ENCODE measurements at regions not wholly inside any gene's neighbourhood (a gene's known extent, or its start where the extent isn't known, plus 50 kb on each side); places are given as distances from the start of the nearest gene placed in this dataset.

GRCh38 chr3:24598695-24599470 is 104.2 kb upstream of the THRB start:
- peak overlapping the region in 1 of 4 donors; percentile 58 for H3K4me3 Mint-ChIP-seq

GRCh38 chr3:24601066-24601939 is 106.7 kb upstream of the THRB start:
- Histone ChIP-seq H3K4me3 (ENCODE audit: low read depth, low read length) (no peak overlapping the region), H3K36me3 (ENCODE audit: control insufficient read depth, insufficient read depth, low read length) (no peaks in the 10 kb centered on the region), H3K27ac (ENCODE audit: insufficient read depth, low read length, poor library complexity, severe bottlenecking) (no peak overlapping the region), H3K4me1 (ENCODE audit: control insufficient read depth, insufficient read depth, low read length, poor library complexity, severe bottlenecking) (no peaks in the 10 kb centered on the region), H3K27me3 (ENCODE audit: control insufficient read depth, insufficient read depth, low read length) (no peaks in the 10 kb centered on the region), H3K9me3 (ENCODE audit: control insufficient read depth in 2 of 2, low read length in 2 of 2) (peaks cover 0 to 5% of the 10 kb centered on the region in 2 experiments)
- DNase-seq (no peak), ATAC-seq (ENCODE audit: low read depth in 2 of 2) (no peak)
- no peaks in the 10 kb centered on the region for H3K36me3 Mint-ChIP-seq
- peaks cover 0 to 6% (median 0%) of the 10 kb centered on the region in 7 donors for H3K9me3 Mint-ChIP-seq
- no peak overlapping the region for H3K27ac Mint-ChIP-seq
- no peaks in the 10 kb centered on the region for H3K27me3 Mint-ChIP-seq
- no peak overlapping the region for H3K4me3 Mint-ChIP-seq
- H3K4me1 Mint-ChIP-seq: no peaks in the 10 kb centered on the region

More at GRCh38 chr3:24598695-24599470, 104.2 kb upstream of the THRB start:
- peaks cover 0 to 5% (median 3%) of the 10 kb centered on the region in 7 donors for H3K9me3 Mint-ChIP-seq
- H3K9me3 ChIP-seq (ENCODE audit: control insufficient read depth in 2 of 2, low read length in 2 of 2): peaks cover 0 to 3% of the 10 kb centered on the region in 2 experiments
- H3K4me1 Mint-ChIP-seq: no peaks in the 10 kb centered on the region
- no peaks in the 10 kb centered on the region for H3K4me1 ChIP-seq (ENCODE audit: control insufficient read depth, insufficient read depth, low read length, poor library complexity, severe bottlenecking)
- H3K27ac Mint-ChIP-seq: no peak overlapping the region
- no peaks in the 10 kb centered on the region for H3K27me3 ChIP-seq (ENCODE audit: control insufficient read depth, insufficient read depth, low read length)
- no peak for DNase-seq
- ATAC-seq (ENCODE audit: low read depth in 2 of 2): no peak
- H3K36me3 ChIP-seq (ENCODE audit: control insufficient read depth, insufficient read depth, low read length): no peaks in the 10 kb centered on the region
- no peaks in the 10 kb centered on the region for H3K36me3 Mint-ChIP-seq
- no peak overlapping the region for H3K4me3 ChIP-seq (ENCODE audit: low read depth, low read length)
- H3K27me3 Mint-ChIP-seq: no peaks in the 10 kb centered on the region
- H3K27ac ChIP-seq (ENCODE audit: insufficient read depth, low read length, poor library complexity, severe bottlenecking): no peak overlapping the region

GRCh38 chr3:24604215-24604614 is 109.6 kb upstream of the THRB start:
- no peaks in the 10 kb centered on the region for H3K4me1 ChIP-seq (ENCODE audit: control insufficient read depth, insufficient read depth, low read length, poor library complexity, severe bottlenecking)
- H3K9me3 Mint-ChIP-seq: peaks cover 0 to 7% (median 2%) of the 10 kb centered on the region in 7 donors
- H3K4me1 Mint-ChIP-seq: no peaks in the 10 kb centered on the region
- ATAC-seq (ENCODE audit: low read depth in 2 of 2) (no peak), DNase-seq (no peak)
- no peaks in the 10 kb centered on the region for H3K36me3 ChIP-seq (ENCODE audit: control insufficient read depth, insufficient read depth, low read length)
- H3K27ac Mint-ChIP-seq: no peak overlapping the region
- no peaks in the 10 kb centered on the region for H3K36me3 Mint-ChIP-seq
- no peak overlapping the region for H3K4me3 Mint-ChIP-seq
- peaks cover 0 to 5% of the 10 kb centered on the region in 2 experiments for H3K9me3 ChIP-seq (ENCODE audit: control insufficient read depth in 2 of 2, low read length in 2 of 2)
- H3K27ac ChIP-seq (ENCODE audit: insufficient read depth, low read length, poor library complexity, severe bottlenecking): no peak overlapping the region
- peaks cover 2% of the 10 kb centered on the region for H3K27me3 Mint-ChIP-seq
- no peak overlapping the region for H3K4me3 ChIP-seq (ENCODE audit: low read depth, low read length)
- no peaks in the 10 kb centered on the region for H3K27me3 ChIP-seq (ENCODE audit: control insufficient read depth, insufficient read depth, low read length)

GRCh38 chr3:24605511-24606028 is 110.9 kb upstream of the THRB start:
- Histone ChIP-seq H3K36me3 (ENCODE audit: control insufficient read depth, insufficient read depth, low read length) (no peaks in the 10 kb centered on the region), H3K4me1 (ENCODE audit: control insufficient read depth, insufficient read depth, low read length, poor library complexity, severe bottlenecking) (no peaks in the 10 kb centered on the region), H3K27ac (ENCODE audit: insufficient read depth, low read length, poor library complexity, severe bottlenecking) (no peak overlapping the region), H3K27me3 (ENCODE audit: control insufficient read depth, insufficient read depth, low read length) (no peaks in the 10 kb centered on the region), H3K9me3 (ENCODE audit: control insufficient read depth in 2 of 2, low read length in 2 of 2) (peaks cover 0 to 5% of the 10 kb centered on the region in 2 experiments), H3K4me3 (ENCODE audit: low read depth, low read length) (no peak overlapping the region)
- peaks cover 4% of the 10 kb centered on the region for H3K27me3 Mint-ChIP-seq
- ATAC-seq (ENCODE audit: low read depth in 2 of 2) (no peak), DNase-seq (no peak)
- H3K9me3 Mint-ChIP-seq: peaks cover 0 to 7% (median 2%) of the 10 kb centered on the region in 7 donors
- H3K4me3 Mint-ChIP-seq: no peak overlapping the region
- no peaks in the 10 kb centered on the region for H3K36me3 Mint-ChIP-seq
- no peaks in the 10 kb centered on the region for H3K4me1 Mint-ChIP-seq
- H3K27ac Mint-ChIP-seq: no peak overlapping the region

GRCh38 chr3:24607281-24607680 is 112.6 kb upstream of the THRB start:
- Histone ChIP-seq H3K4me3 (ENCODE audit: low read depth, low read length) (no peak overlapping the region), H3K4me1 (ENCODE audit: control insufficient read depth, insufficient read depth, low read length, poor library complexity, severe bottlenecking) (no peaks in the 10 kb centered on the region), H3K27me3 (ENCODE audit: control insufficient read depth, insufficient read depth, low read length) (no peaks in the 10 kb centered on the region), H3K9me3 (ENCODE audit: control insufficient read depth in 2 of 2, low read length in 2 of 2) (peaks cover 0 to 5% of the 10 kb centered on the region in 2 experiments), H3K36me3 (ENCODE audit: control insufficient read depth, insufficient read depth, low read length) (no peaks in the 10 kb centered on the region), H3K27ac (ENCODE audit: insufficient read depth, low read length, poor library complexity, severe bottlenecking) (no peak overlapping the region)
- Mint-ChIP-seq H3K4me1 (no peaks in the 10 kb centered on the region), H3K4me3 (no peak overlapping the region), H3K36me3 (no peaks in the 10 kb centered on the region), H3K27ac (no peak overlapping the region), H3K9me3 (peaks cover 0 to 7% (median 1%) of the 10 kb centered on the region in 7 donors), H3K27me3 (peaks cover 4% of the 10 kb centered on the region)
- DNase-seq: no peak
- no peak for ATAC-seq (ENCODE audit: low read depth in 2 of 2)

- no peaks in the 10 kb centered on the region for H3K4me1 ChIP-seq (ENCODE audit: control insufficient read depth, insufficient read depth, low read length, poor library complexity, severe bottlenecking)
- H3K36me3 ChIP-seq (ENCODE audit: control insufficient read depth, insufficient read depth, low read length): no peaks in the 10 kb centered on the region
- Mint-ChIP-seq H3K27ac (no peak overlapping the region), H3K36me3 (no peaks in the 10 kb centered on the region), H3K4me1 (no peaks in the 10 kb centered on the region), H3K4me3 (no peak overlapping the region), H3K27me3 (peaks cover 4% of the 10 kb centered on the region), H3K9me3 (peaks cover 0 to 4% (median 1%) of the 10 kb centered on the region in 7 donors)
- no peaks in the 10 kb centered on the region for H3K27me3 ChIP-seq (ENCODE audit: control insufficient read depth, insufficient read depth, low read length)
- H3K4me3 ChIP-seq (ENCODE audit: low read depth, low read length): no peak overlapping the region
- DNase-seq (no peak), ATAC-seq (ENCODE audit: low read depth in 2 of 2) (no peak)
- peaks cover 0 to 3% of the 10 kb centered on the region in 2 experiments for H3K9me3 ChIP-seq (ENCODE audit: control insufficient read depth in 2 of 2, low read length in 2 of 2)
- no peak overlapping the region for H3K27ac ChIP-seq (ENCODE audit: insufficient read depth, low read length, poor library complexity, severe bottlenecking)
These were observed 114.2 kb upstream of the THRB start for GRCh38 chr3:24608701-24609390.

GRCh38 chr3:24614359-24614758 is 119.7 kb upstream of the THRB start:
- H3K9me3 Mint-ChIP-seq: peaks cover 0 to 5% (median 0%) of the 10 kb centered on the region in 7 donors
- no peak for ATAC-seq (ENCODE audit: low read depth in 2 of 2)

More at GRCh38 chr3:24614359-24614758, 119.7 kb upstream of the THRB start:
- H3K27me3 ChIP-seq (ENCODE audit: control insufficient read depth, insufficient read depth, low read length): no peaks in the 10 kb centered on the region
- no peaks in the 10 kb centered on the region for H3K36me3 ChIP-seq (ENCODE audit: control insufficient read depth, insufficient read depth, low read length)
- no peaks in the 10 kb centered on the region for H3K4me1 ChIP-seq (ENCODE audit: control insufficient read depth, insufficient read depth, low read length, poor library complexity, severe bottlenecking)
- Mint-ChIP-seq H3K36me3 (no peaks in the 10 kb centered on the region), H3K27me3 (peaks cover under 1% of the 10 kb centered on the region), H3K4me1 (no peaks in the 10 kb centered on the region), H3K27ac (no peak overlapping the region), H3K4me3 (no peak overlapping the region)
- no peaks in the 10 kb centered on the region for H3K9me3 ChIP-seq (ENCODE audit: control insufficient read depth in 2 of 2, low read length in 2 of 2)
- H3K27ac ChIP-seq (ENCODE audit: insufficient read depth, low read length, poor library complexity, severe bottlenecking): no peak overlapping the region
- no peak overlapping the region for H3K4me3 ChIP-seq (ENCODE audit: low read depth, low read length)
- DNase-seq: no peak

Measured in CD4-positive, CD25-positive, alpha-beta regulatory T cell (primary cell).